GM19438 (cell line): ENCODE measurements at regions not wholly inside any gene's neighbourhood (a gene's known extent, or its start where the extent isn't known, plus 50 kb on each side); places are given as distances from the start of the nearest gene placed in this dataset.
"Not testable (repeated sequence)": the region's sequence is repeated elsewhere in the genome, so short reads cannot be mapped to it uniquely, and the experiment has no call there.

Experiments used
- ATAC-seq: cut with Tn5 transposase; IDR thresholded peaks from one replicate; pipeline ENCODE4 v1.9.1; 2021; ENCODE audit warnings: low read depth; ENCODE audit not compliant: unreplicated experiment

DNA sequence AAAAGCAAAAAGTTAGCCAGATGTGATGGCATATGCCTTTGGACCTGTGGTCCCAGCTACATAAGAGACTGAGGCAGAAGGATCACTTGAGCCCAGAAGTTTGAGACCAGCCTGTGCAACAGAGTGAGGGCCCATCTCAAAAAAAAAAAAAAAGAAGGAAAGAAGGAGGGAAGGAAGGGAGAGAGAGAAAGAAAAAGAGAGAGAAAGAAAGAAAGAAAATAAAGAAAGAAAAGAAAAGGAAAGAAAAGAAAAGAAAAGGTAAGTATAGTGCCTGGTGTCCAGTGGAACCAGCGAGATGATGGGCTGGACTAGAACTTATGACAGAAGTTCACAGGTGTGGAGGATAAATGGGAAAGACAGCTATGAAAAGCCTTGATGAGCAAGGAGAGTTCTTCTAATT is 100.9 kb downstream of the QRSL1 start:
- ATAC-seq, result no peak

GRCh38 chr6:106729841-106730240 is 100.5 kb downstream of the QRSL1 start:
- no peak for ATAC-seq

DNA sequence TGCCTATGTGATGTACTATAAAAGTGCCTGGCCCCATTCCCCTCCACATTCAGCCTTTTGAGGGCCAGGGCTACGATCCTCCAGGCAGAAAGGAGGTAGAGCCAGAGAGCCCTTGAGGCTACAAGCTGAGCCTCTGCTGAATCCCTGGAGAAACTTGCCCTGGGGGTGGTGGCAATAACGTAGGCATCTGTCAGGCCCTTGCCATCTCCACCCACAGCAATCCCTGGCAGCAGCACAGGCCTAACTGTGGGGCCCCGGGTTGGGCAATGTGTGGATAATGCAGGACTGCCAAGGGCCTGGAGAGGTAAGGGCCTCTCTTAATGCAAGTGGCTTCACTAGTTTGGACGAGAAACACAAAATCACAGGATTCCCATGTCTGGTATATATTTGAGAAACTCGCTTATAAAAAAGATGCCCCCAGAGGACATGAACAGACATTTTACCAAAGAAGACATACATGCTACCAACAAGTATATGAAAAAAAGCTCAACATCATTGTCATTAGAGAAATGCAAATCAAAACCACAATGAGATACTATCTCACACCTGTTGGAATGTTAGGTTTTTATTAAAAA is 99.0 kb downstream of the QRSL1 start:
- no peak for ATAC-seq

GRCh38 chr6:106727480-106728149 is 98.2 kb downstream of the QRSL1 start:
- no peak for ATAC-seq

DNA sequence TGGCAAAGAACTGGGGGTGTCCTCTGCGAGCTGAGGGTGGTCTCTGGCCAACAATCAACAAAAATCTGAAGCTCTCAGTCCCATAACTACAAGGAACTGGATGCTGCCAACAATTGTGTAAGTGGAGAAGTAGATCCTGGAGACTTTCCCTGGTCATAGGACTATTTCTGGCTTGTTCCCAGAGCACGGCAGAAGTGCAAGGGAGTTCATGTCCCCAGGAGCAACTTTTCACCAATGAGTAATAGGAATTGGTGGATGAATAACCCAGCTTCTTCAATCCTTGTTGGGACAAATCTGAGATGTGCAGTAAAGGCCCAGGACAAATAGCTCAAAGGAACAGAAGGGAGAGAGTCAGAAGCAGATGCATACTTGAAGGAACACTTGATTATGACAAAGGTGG is 95.5 kb downstream of the QRSL1 start:
- ATAC-seq, result no peak

DNA sequence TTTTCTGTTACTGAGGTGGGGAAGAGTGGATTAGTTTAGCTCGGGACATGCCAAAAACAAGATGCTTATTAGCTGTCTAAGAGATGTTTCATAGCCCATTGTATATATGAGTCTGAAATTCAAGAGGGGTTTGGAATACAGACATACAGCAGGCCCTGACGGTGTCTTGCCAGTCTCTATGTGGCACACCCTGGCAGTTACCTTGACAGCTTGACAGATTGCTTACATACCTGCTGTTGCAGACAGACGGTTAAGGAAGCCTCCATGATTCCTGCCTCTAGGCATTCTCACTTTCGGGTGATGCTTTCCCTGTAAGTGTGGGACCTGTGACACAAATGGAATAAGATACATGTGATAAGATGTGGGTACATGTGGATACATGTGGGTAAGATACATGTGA is 95.0 kb downstream of the QRSL1 start:
- no peak for ATAC-seq

GRCh38 chr6:106723419-106723818 is 94.0 kb downstream of the QRSL1 start:
- ATAC-seq, result not testable (repeated sequence)

GRCh38 chr6:106721189-106721588 is 91.8 kb downstream of the QRSL1 start:
- not testable (repeated sequence) for ATAC-seq
